ENCODE measurements at regions not wholly inside any gene's neighbourhood (a gene's known extent, or its start where the extent isn't known, plus 50 kb on each side); places are given as distances from the start of the nearest gene placed in this dataset.
"Not testable (repeated sequence)": the region's sequence is repeated elsewhere in the genome, so short reads cannot be mapped to it uniquely, and the experiment has no call there.

GRCh38 chr11:112697391-112698178, 263.6 kb upstream of the NCAM1 start:
- no peak for DNase-seq (ENCODE audit: low read depth in 2 of 2)

DNA sequence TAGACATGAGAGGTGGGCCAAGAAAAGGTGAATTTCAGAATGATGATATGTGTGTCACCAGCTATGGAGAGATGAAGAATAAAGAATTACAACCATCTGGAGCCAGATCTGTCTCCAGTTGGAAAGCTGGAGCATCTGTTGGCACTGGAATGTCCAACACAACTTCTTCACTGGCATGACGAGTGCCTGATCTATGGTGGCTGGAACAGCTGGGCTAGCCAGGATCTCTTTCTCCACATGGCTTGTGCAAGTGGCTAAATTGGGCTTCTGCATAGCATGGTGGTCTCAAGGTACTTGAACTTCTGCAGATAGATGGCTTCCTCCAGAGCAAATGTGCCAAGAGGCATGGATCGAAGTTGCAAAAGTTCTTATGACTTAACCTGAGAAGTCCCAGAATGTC, 256.1 kb upstream of the NCAM1 start:
- no peak for DNase-seq (ENCODE audit: low read depth in 2 of 2)

DNA sequence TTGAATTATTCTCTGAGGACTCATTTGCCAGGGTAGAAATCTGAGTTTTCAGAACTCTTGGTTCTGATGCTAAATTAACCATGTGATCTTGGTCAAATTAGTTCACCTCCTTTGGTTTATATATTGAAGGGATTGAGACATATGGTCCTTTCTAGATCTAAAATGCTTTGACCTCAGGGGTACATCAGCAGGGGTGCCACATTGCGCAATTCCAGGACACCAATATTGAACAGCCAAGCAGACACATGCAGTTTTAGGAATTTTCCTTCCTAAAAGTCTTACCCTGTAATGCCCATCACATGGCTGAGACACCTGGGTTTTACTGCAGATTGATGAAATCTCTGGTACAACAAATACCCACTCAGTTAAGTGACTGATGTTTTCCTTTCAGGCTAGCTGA, 254.4 kb upstream of the NCAM1 start:
- DNase-seq (ENCODE audit: low read depth in 2 of 2): no peak

- not testable (repeated sequence) for DNase-seq (ENCODE audit: low read depth in 2 of 2)
Measured at GRCh38 chr11:112714340-112714739, 246.9 kb upstream of the NCAM1 start.

- no peak for DNase-seq (ENCODE audit: low read depth in 2 of 2)
Measured at GRCh38 chr11:112715056-112715455, 246.2 kb upstream of the NCAM1 start.

DNA sequence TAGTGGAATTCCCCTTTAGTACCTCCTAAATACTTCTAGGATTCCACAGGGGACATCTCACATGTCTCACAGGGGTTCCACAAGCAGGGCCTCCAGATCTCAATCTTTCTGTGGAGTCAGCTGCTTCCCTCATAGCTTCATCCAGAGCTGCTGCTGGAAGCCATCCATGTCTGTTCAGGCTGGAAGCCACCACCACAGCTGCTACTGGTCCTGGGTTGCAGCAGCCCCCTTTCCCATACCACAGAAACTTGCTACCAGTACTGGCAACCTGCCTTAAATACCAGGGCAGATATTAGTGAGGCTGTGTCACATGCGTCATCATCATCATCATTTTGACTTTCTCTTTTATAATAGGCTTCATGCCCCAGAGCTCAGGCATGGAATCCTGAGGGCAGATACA, 242.7 kb upstream of the NCAM1 start:
- no peak for DNase-seq (ENCODE audit: low read depth in 2 of 2)

GRCh38 chr11:112719736-112720525, 241.3 kb upstream of the NCAM1 start:
- DNase-seq (ENCODE audit: low read depth in 2 of 2): no peak

DNA sequence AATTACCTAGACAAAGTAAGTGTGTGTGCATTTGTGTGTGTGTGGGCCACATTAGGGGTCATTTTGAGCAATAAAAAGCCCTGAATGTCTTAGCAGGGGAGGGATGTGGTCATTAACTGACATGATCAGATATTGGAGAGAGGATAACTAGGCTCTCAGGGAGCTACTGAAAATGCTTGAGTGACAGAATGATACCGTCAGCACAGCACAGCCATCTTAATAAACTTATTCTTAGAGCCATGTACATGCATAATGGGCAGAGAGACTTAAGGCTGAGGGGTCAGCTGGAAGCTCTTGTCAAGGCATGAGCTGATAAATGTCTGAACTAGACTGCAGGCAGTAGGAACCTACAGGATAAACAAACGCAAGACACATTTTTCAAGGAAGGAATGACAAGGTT, 239.1 kb upstream of the NCAM1 start:
- no peak for DNase-seq (ENCODE audit: low read depth in 2 of 2)

DNA sequence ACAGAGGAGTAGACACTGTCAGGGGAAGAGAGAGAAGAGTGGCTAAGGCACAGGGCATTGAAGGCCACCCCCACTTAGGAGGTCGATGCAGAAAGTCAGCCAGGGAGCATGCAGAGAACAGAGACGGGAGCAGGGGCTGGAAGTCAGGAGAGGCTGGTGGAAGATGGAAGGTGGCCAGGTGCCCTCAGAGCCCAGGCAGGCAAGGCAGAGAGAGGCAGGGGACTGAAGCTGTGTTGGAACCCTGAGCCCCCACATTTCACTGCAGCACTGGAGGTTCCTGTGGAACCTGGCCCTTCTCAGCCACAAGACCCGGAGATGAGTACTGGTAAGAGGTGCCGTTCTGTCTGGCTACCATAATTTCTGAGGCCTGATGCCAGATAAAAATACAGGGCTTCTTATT, 238.3 kb upstream of the NCAM1 start:
- DNase-seq (ENCODE audit: low read depth in 2 of 2): no peak

- no peak for DNase-seq (ENCODE audit: low read depth in 2 of 2)
Measured at GRCh38 chr11:112723676-112724495, 237.3 kb upstream of the NCAM1 start.

GRCh38 chr11:112724496-112724790, 236.8 kb upstream of the NCAM1 start:
- no peak for DNase-seq (ENCODE audit: low read depth in 2 of 2)

DNA sequence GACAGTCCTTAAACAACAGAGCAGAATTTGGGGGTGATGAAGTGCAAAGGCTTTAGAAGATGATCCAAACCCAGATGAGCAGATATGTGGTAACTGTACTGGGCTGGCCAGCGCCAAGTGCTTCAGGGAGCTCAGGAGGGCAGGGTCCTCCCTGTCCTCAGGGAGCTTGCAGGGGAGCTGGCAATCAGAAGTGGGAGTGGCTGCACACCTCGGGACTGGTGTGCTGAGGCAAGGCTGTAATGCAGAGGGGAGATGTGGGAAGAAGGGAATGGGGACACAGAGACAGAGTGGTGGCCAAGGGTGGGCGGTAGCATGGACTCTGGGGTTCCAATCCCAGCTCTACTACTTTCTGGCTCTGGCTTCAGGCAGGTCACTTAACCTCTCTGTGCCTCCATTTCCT, 235.6 kb upstream of the NCAM1 start:
- no peak for DNase-seq (ENCODE audit: low read depth in 2 of 2)

- no peak for DNase-seq (ENCODE audit: low read depth in 2 of 2)
Measured at GRCh38 chr11:112727341-112727841, 233.8 kb upstream of the NCAM1 start.

DNA sequence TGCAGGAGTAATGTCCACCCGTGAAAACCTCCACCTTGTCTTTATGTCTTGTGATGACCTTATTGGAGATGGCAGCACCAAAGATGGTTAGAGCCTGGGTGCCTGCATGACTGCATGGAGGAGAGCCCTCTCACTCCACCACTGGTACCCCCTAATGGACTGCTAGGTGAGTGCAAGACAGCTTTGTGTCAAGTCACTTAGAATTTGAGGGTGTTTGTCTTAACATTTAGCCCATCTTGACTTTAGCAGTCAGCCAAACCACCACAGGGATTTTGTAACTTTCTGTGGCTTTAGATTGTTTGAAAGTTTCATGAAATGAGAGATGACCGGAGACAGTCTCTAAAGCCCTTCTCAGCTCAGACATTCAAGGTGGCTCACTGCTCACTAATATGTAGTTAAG, 232.9 kb upstream of the NCAM1 start:
- no peak for DNase-seq (ENCODE audit: low read depth in 2 of 2)

- DNase-seq (ENCODE audit: low read depth in 2 of 2): no peak
Measured at GRCh38 chr11:112728716-112729115, 232.5 kb upstream of the NCAM1 start.

- no peak for DNase-seq (ENCODE audit: low read depth in 2 of 2)
Measured at GRCh38 chr11:112730591-112730990, 230.6 kb upstream of the NCAM1 start.

DNA sequence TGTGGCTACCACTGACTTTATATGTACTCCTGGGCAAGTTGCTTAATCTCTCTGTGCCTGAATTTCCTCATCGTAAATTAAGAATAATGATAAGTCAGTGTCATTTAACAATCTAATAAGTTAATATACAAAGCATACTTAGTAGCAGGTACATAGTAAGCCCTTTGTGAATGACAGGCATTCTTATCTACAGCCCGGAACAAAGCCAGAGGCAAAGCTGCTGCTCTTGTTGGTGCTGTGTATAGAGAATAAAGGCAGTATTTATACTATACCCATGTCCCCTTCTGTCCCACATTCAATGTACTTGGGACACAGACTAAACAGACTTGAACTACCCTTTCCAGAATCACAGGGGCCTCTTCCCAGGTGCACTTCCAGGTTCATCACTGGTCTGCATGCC, 229.7 kb upstream of the NCAM1 start:
- no peak for DNase-seq (ENCODE audit: low read depth in 2 of 2)

DNA sequence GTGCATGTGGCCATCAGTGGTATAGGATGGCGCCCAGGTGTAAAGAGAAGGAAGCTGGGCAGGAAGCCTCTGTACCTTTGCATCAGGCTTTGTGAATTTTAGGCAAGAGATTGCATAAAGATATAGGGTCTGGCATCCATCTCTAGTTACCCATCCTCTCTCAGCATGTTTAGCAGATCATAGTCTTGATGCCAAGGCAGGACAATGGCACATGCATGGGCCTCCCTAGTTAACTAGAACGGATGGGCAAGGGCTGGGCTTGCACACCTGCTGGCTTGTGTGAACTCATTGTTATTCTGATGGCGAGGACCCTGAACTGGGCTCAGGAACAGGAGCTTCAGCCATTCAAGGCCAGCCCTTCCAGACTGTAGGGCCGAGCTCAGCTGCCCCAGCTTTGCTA, 229.2 kb upstream of the NCAM1 start:
- no peak for DNase-seq (ENCODE audit: low read depth in 2 of 2)

- no peak for DNase-seq (ENCODE audit: low read depth in 2 of 2)
Measured at GRCh38 chr11:112734207-112734606, 227.0 kb upstream of the NCAM1 start.

DNA sequence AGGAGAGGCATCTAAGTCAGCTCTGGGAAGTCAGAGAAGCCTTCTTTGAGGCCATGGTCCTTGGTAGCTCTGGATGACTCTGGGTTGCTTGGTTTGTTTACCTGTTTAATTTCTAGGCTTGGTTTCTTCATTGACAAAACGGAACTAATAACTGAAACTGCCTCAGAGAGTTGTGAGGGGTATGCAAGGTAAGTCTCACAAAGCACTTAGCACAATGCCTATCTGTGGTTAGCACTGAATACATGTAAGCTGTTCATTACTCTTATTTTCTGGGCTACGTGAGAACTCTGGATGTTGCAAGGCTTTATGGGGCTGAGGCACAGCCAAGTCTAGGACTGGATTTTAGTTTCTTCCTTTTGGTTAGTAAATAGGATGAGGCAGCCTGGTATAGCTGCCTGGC, 225.8 kb upstream of the NCAM1 start:
- DNase-seq (ENCODE audit: low read depth in 2 of 2): no peak

DNA sequence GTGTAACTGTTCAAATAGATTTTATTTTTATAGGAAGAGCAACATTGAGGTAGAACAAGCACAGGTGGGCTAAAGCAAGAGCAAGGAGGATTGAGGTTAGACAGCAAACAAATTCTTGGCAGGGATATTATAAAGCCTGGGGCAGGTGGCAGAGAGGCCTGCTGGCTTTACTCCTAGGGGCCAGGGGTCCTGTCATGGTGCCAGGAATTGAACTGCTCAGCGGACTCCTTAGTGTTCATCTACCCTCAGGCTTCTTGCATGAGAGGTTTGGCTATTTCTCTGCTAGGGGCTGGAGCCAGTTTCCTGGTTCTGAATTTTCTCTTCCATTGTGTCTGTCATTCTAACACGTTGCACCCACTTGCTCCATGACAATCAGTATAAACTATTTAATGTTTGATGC, 217.2 kb upstream of the NCAM1 start:
- DNase-seq (ENCODE audit: low read depth in 2 of 2): no peak

DNA sequence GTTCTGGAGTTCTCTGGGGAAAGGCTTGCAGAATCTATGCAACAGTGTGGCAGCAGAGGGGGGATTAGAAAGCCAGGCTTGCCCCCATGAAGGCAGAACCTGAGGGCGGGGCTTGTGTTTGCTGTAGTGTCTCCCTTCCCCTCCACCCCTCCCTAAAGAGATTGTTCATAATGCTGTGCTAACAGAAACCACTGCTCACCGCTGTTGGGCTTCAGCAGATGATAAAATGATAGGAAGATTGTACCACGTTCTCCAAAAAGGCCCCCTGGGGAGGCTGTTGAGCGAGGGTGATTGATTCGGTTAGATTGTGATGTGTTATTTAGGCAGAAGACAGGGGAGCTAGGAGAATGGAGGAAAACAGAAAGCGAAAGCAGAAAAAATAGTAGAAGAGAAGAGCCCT, 215.2 kb upstream of the NCAM1 start:
- DNase-seq (ENCODE audit: low read depth in 2 of 2): no peak

DNA sequence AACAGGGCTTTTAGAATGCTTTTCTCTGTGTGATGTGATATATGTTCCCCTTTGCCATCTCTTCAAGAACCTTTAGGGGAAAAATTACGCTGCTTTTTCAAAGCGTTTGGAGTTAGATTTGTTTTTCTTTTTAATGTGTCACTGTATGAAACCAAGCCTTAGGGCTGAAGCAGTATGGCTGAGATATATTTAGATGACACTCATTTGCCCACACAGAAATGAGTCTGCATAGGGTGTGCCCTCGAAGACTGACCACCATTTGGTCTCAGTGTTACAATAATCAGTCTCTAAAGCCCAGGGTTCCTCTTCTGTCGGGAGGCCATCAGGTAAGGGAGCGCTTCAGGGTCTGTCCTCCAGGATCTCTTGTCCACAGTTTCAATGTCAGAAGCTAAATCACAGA, 213.0 kb upstream of the NCAM1 start:
- DNase-seq (ENCODE audit: low read depth in 2 of 2): no peak
